HPDE6-E6E7 (cell line): ENCODE measurements at regions not wholly inside any gene's neighbourhood (a gene's known extent, or its start where the extent isn't known, plus 50 kb on each side); places are given as distances from the start of the nearest gene placed in this dataset.

Source experiments
- DNase-seq: peaks from one replicate; pipeline ENCODE4 v3.0.0; 2011; ENCODE audit warnings: missing footprints; ENCODE audit errors: extremely low spot score

DNA sequence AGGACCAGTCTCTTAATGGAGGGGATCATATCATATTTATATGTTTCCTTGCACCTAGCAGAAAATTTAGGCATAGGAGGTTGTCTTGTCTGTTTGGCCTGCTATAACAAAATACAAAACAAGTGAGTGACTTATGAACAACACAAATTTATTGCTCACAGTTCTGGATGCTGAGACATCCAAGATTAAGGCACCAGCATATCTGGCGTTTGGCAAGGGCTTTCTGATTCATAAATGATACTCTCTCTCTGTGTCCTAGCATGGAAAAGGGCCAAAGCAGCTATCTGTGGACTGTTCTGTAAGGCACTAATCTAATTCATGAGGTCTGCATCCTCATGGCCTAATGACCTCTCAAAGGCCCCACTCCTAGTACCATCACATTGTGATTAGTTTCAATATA is 683.0 kb downstream of the NR2F2 start:
- no peak for DNase-seq

DNA sequence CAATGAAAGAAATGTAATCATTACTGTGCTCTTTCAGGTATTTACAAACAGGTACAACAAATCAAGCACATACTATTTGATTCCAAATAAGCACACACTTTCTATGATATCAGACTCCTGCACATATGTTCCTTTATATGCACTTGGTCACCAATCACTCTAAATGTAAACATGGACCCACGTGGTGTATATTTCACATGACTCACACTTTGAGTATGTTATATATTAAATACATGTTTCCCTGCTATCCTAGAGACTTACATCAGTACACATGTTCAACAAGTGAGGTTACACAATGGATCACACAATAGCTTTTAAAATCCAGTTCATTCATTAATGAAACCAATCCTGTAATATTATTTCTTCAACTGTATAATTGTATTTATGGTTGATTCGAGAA is 683.5 kb downstream of the NR2F2 start:
- no peak for DNase-seq

DNA sequence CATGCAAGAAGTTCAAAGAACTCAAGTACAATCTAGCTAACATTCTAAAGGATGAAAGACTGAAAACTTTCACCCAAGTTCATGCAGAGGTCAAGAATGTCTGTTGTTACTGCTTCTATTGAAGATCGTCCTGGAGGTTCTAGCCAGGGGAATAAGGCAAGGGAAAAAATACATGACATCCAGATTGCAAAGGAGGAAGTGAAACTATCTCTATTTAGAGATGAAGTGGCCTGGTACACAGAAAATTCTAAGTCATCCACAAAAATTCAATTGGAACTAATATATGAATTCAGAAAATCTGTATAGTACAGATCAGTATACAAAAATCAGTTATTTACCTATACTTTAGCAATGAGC is 693.0 kb downstream of the NR2F2 start:
- DNase-seq: no peak

DNA sequence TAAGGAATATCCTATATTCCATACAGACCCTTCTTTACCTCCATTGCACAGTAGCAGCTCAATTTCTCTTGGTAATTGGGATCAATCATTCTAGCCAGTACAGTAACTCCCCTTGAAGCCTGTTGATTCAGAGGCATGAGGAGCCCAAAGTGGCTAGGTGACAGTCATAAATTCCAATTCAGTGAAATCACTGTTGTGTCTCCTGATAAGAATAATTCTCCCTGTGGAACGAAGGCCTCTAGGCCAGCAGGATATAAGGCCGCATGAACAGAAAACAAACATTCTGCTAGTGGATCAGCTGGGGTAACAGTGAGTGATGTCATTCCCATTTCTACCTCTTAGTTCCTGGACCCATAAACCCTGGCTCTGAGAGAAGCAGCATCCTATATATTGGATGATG is 696.3 kb downstream of the NR2F2 start:
- no peak for DNase-seq

- DNase-seq: no peak
These were observed 697.3 kb downstream of the NR2F2 start for GRCh38 chr15:97027772-97028171.

- DNase-seq: no peak
These were observed 699.8 kb downstream of the NR2F2 start for GRCh38 chr15:97030251-97030650.

DNA sequence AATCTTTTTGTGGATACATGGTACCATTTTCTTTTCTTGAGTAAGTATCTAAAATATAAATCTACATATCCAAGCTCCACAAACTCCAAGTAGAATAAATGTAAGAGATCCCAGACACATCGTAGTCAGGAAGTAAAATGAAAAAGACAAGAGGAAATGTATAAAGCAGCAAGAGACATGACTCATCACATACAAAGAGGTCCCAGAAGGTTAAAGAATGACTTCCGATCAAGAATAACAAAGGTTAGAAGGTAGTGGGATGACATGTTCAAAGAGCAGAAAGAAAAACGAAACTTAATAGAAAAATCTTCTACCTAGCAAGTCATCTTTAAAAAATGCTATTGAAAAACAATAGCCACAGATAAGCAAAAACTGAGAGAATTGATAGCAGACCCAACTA is 705.8 kb downstream of the NR2F2 start:
- DNase-seq: no peak

DNA sequence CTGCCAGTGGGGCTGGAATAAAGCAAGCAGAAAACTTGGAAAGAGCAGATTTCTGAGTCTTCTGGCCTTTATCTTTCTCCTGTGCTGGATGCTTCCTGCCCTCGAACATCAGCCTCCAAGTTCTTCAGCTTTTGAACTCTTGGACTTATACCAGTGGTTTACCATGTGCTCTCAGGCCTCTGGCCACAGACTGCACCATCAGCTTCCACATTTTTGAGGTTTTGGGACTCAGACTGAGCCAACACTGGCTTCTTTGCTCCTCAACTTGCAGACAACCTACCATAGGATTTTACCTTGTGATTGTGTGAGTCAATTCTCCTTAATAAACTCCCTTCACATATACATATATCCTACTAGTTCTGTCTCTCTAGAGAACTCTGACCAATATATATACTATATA is 706.6 kb downstream of the NR2F2 start:
- no peak for DNase-seq

DNA sequence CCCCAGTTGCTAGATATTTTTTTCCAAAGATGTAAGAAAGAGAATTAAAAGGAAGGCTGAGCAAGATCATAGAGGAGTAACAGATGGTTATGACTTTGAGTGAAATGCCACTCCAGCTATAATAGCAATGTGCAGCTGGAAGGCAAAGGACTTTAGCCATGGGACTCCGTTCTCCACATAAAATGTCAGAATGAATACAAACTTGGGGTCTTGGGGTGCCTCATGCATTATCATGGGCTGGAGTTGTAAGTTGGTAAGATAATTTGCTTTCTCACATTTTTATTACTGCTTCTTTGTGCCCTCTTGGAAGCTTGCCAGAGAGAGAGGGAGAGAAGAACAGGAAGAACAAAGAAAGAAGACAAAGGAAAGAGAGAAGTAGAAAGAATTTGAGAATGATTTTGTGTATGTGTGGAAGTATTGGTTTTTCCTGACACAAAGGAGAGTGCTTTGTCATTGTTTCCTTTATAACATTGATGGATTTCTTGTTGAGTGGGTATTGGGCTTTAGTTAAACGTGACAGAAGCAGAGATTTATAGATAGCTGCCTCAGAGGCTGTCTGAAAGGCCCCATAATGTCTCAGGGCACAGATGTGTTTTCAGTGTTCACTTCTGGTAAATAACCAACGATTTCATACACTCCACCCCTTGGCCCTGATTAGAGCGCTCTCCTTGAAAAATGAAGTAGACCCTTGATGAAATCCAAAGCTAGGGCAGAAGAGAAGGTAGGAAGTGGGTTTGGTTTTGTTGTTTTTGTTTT is 715.3 kb downstream of the NR2F2 start:
- DNase-seq: no peak

DNA sequence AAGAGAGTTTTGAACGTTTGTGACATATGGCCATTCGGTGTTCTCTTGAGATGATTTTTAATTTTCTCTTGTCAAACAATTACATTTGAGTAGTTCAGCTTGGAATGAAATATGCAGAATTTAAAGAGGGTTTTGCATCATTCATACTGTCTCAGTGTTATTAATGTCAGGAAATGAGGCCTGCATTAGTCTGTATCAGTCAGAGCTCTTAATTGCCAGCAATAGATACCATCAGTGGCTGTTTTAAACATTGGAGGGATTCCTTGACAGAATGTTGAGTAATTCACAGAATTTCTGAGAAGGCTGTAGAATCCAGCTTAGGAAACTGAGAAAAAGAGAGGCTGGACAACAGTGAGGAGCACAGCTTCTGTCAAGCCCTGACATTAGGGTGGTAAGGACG is 722.0 kb downstream of the NR2F2 start:
- DNase-seq: no peak

- no peak for DNase-seq
These were observed 723.1 kb downstream of the NR2F2 start for GRCh38 chr15:97053635-97054034.

DNA sequence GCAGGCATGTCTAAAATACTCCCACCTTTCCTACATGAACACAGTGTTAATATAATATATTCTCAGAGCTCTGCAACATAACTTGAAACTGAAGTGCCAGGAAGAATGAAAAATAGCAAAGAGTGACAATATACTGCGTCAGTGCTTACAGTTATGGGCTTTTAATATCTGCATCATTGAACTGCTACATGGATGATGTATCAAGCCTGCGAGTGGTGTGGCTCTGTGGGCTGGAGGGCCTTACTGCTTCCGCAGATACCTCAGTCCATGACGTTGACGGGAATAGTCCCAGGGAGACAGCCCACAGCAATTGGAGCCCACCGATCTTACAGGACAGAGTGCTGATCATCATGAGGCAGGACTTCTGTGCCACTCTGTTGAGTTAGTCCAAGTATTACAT is 727.0 kb downstream of the NR2F2 start:
- no peak for DNase-seq

- no peak for DNase-seq
These were observed 728.8 kb downstream of the NR2F2 start for GRCh38 chr15:97059281-97059680.

GRCh38 chr15:97061392-97061791 is 730.9 kb downstream of the NR2F2 start:
- DNase-seq: no peak

GRCh38 chr15:97071668-97072067 is 741.2 kb downstream of the NR2F2 start:
- DNase-seq: no peak

DNA sequence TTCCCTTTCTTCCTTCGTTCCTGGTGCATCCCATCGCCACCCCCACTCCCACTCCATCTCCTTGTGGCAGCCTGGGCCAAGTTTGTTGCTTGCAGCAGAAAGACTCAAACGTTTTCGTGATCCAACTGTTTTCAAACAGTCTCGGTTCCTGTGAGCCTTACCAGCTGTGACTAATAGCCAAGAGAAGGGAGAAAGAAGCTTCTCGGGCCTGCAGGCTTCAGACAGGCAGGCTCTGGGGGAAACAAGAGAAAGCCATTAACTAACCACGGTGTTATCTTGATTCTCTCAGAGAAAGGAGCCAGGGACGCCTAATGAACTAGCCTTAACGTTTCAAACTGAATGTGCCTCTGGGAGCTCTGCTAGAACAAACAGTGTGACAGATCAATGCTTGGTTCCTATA is 742.0 kb downstream of the NR2F2 start:
- DNase-seq: no peak

GRCh38 chr15:97076011-97076410 is 745.5 kb downstream of the NR2F2 start:
- DNase-seq: no peak

DNA sequence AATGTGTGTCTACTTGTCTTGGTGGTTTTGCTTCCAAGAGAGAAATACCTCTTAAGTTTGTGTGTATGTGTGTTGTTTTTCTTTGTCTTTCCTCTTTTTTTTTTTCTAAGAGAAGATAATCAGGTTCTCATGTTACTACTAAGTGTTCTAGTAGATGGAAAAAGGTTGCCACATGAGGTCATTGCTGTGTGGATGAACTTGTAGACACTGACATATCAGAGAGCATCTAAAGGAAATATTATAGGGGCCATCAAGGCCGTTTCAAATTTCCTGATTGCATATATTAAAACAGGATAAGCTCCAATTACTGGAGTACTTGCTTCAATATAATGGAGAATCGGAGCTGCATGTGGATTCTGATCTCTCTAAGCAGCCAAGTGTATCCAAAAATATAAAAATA is 747.5 kb downstream of the NR2F2 start:
- no peak for DNase-seq

- no peak for DNase-seq
These were observed 748.1 kb downstream of the NR2F2 start for GRCh38 chr15:97078591-97078990.

GRCh38 chr15:97081666-97082226 is 751.2 kb downstream of the NR2F2 start:
- DNase-seq: no peak

- DNase-seq: no peak
These were observed 752.3 kb downstream of the NR2F2 start for GRCh38 chr15:97082830-97083229.

GRCh38 chr15:97084650-97085049 is 754.1 kb downstream of the NR2F2 start:
- DNase-seq: no peak

GRCh38 chr15:97085731-97086130 is 755.2 kb downstream of the NR2F2 start:
- no peak for DNase-seq
